ENCODE measurements at regions not wholly inside any gene's neighbourhood (a gene's known extent, or its start where the extent isn't known, plus 50 kb on each side); places are given as distances from the start of the nearest gene placed in this dataset.

GRCh38 chr9:120230227-120230626 lies 349.7 kb downstream of the CDK5RAP2 start:
- no peak for TF ChIP-seq EZH2 (IDR thresholded peaks at IDR 0.05; ENCODE audit: borderline replicate concordance, low read depth, low read length, poor library complexity, severe bottlenecking)
- TF ChIP-seq CTCF (conservative IDR thresholded peaks at IDR 0.05; ENCODE audit: low read depth, low read length), result no peak
